A549 (cell line): ENCODE measurements at regions not wholly inside any gene's neighbourhood (a gene's known extent, or its start where the extent isn't known, plus 50 kb on each side); places are given as distances from the start of the nearest gene placed in this dataset.

ENCODE experiments used
- ATAC-seq, 2 experiments: fragments of 200-7000 bp in 1 of 2; fragments of >200 bp in 1 of 2; cut with Nextera tagmentation in 1 of 2; cut with Tn5 transposase in 1 of 2; 3 replicates each; pipeline versions ENCODE4 v1.8.0 to v1.9.1; 2018 to 2020; ENCODE audit warnings: mild to moderate bottlenecking in 1 of 2, moderate library complexity in 1 of 2
- CTCF ChIA-PET: fragments of 300-600 bp; sonication (Branson Sonifier 250); formaldehyde crosslinking; extraction: SDS; loops from one replicate; lab custom pipeline; 2021; ENCODE audit warnings: antibody characterized with exemption, inconsistent platforms; lab: Yijun Ruan, JAX
- POLR2A ChIA-PET: fragments of 350-600 bp; formaldehyde crosslinking; extraction: SDS; loops from one replicate; lab custom pipeline; 2021; ENCODE audit warnings: antibody characterized with exemption, inconsistent platforms; lab: Yijun Ruan, JAX
- DNase-seq, 2 experiments: peaks; one replicate each; pipeline versions ENCODE4 v3.0.0 to v3.0.0-alpha.2; 2011 to 2016; ENCODE audit warnings: low read depth in 1 of 2, low spot score in 1 of 2
- FAIRE-seq: peaks from 2 replicates; lab custom pipeline; 2011; peaks lifted over from hg19 to GRCh38; lab: Jason Lieb, UNC
- H3K27ac ChIP-seq, 2 experiments: fragments of >200 bp; sonication (Bioruptor Twin); formaldehyde crosslinking; 3 replicates each; pipeline ENCODE4 v1.5.1; 2016 to 2017
- H3K4me1 ChIP-seq: fragments of >200 bp; sonication (Bioruptor Twin); formaldehyde crosslinking; 3 replicates; pipeline ENCODE4 v1.6.1; 2016
- H3K4me2 ChIP-seq: fragments of >200 bp; sonication (Bioruptor Twin); formaldehyde crosslinking; 3 replicates; pipeline ENCODE4 v1.6.1; 2016
- H3K4me3 ChIP-seq: fragments of >200 bp; sonication (Bioruptor Twin); formaldehyde crosslinking; 3 replicates; pipeline ENCODE4 v1.5.1; 2016
- H3K9me3 ChIP-seq: fragments of >200 bp; sonication (Bioruptor Twin); formaldehyde crosslinking; 3 replicates; pipeline ENCODE4 v1.6.1; 2016
- ATOH8 ChIP-seq: fragments of 250-450 bp; sonication (Bioruptor Pico); IDR thresholded peaks from 2 replicates; pipeline ENCODE4 v1.5.0; 2020; ENCODE audit warnings: low read depth, mild to moderate bottlenecking, moderate library complexity
- BCL3 ChIP-seq: fragments of >200 bp; sonication (Bioruptor Twin); formaldehyde crosslinking; IDR thresholded peaks from 3 replicates; pipeline ENCODE4 v1.6.1; 2016
- CBX2 ChIP-seq: fragments of 200-600 bp; sonication (generic); IDR thresholded peaks from 2 replicates; pipeline ENCODE4 v1.6.1; 2016; ENCODE audit warnings: low read depth, mild to moderate bottlenecking, borderline replicate concordance
- CEBPB ChIP-seq, 2 experiments: fragments of >200 bp in 1 of 2; sonication (Bioruptor Twin) in 1 of 2; formaldehyde crosslinking in 1 of 2; IDR thresholded peaks; 2 replicates each; pipeline ENCODE4 v1.6.1; 2012 to 2016
- CHD2 ChIP-seq: fragments of 150-350 bp; IDR thresholded peaks from 2 replicates; pipeline ENCODE4 v1.6.1; 2014; ENCODE audit warnings: low read length; ENCODE audit not compliant: partially characterized antibody
- EHMT2 ChIP-seq: fragments of 200-600 bp; sonication (generic); IDR thresholded peaks from 2 replicates; pipeline ENCODE4 v1.6.1; 2016; ENCODE audit warnings: antibody characterized with exemption, low read depth, mild to moderate bottlenecking, moderate library complexity
- EP300 ChIP-seq, 2 experiments: fragments of >200 bp; sonication (Bioruptor Twin); formaldehyde crosslinking; IDR thresholded peaks; 2 replicates in 1 of 2; 3 replicates in 1 of 2; pipeline ENCODE4 v1.6.1; 2016 to 2017
- HDAC2 ChIP-seq: fragments of 200-600 bp; sonication (generic); IDR thresholded peaks from 2 replicates; pipeline ENCODE4 v1.6.1; 2016
- HES2 ChIP-seq: fragments of >200 bp; sonication (Bioruptor Twin); formaldehyde crosslinking; IDR thresholded peaks from 2 replicates; pipeline ENCODE4 v1.6.1; 2016
- HEYL ChIP-seq: fragments of 250-450 bp; sonication (Bioruptor Pico); IDR thresholded peaks from 2 replicates; pipeline ENCODE4 v1.8.0; 2021; ENCODE audit warnings: mild to moderate bottlenecking, moderate library complexity
- HOXB13 ChIP-seq: fragments of 250-450 bp; sonication (Bioruptor Pico); IDR thresholded peaks from 2 replicates; pipeline ENCODE4 v1.5.0; 2020; ENCODE audit warnings: low read depth, mild to moderate bottlenecking, moderate library complexity
- JUN ChIP-seq, 2 experiments: fragments of >200 bp; sonication (Bioruptor Twin); formaldehyde crosslinking; IDR thresholded peaks; 2 replicates in 1 of 2; 3 replicates in 1 of 2; pipeline ENCODE4 v1.6.1; 2016 to 2017
- JUNB ChIP-seq: fragments of >200 bp; sonication (Bioruptor Twin); formaldehyde crosslinking; IDR thresholded peaks from 2 replicates; pipeline ENCODE4 v1.6.1; 2016
- KDM1A ChIP-seq: fragments of 200-600 bp; sonication (generic); IDR thresholded peaks from 2 replicates; pipeline ENCODE4 v1.6.1; 2016; ENCODE audit warnings: low read depth, mild to moderate bottlenecking
- MAFK ChIP-seq: fragments of 450-650 bp; IDR thresholded peaks from 2 replicates; pipeline ENCODE4 v1.6.1; 2014; ENCODE audit not compliant: partially characterized antibody
- MYC ChIP-seq: IDR thresholded peaks from 2 replicates; pipeline ENCODE4 v1.6.1; 2012; ENCODE audit warnings: mild to moderate bottlenecking, inconsistent platforms, low read length, improper control_type of control experiment, borderline replicate concordance
- NFE2L2 ChIP-seq: fragments of 150-350 bp; conservative IDR thresholded peaks from 2 replicates; pipeline ENCODE4 v1.6.1; 2014; ENCODE audit warnings: low read length
- PBX3 ChIP-seq: IDR thresholded peaks from 2 replicates; pipeline ENCODE4 v1.6.1; 2012
- POLR2A ChIP-seq: IDR thresholded peaks from 2 replicates; pipeline ENCODE4 v1.6.1; 2012; ENCODE audit warnings: mild to moderate bottlenecking, low read length
- RAD21 ChIP-seq, 2 experiments: fragments of >200 bp in 1 of 2; sonication (Bioruptor Twin) in 1 of 2; formaldehyde crosslinking in 1 of 2; IDR thresholded peaks in 1 of 2; conservative IDR thresholded peaks in 1 of 2; 2 replicates in 1 of 2; 3 replicates in 1 of 2; pipeline ENCODE4 v1.6.1; 2012 to 2018; ENCODE audit warnings: inconsistent platforms in 1 of 2
- REST ChIP-seq: fragments of 200-600 bp; sonication (generic); IDR thresholded peaks from 2 replicates; pipeline ENCODE4 v1.6.1; 2016; ENCODE audit warnings: antibody characterized with exemption, mild to moderate bottlenecking, moderate library complexity
- RFX5 ChIP-seq: fragments of 450-650 bp; IDR thresholded peaks from 2 replicates; pipeline ENCODE4 v1.7.1; 2014; ENCODE audit warnings: antibody characterized with exemption, mild to moderate bottlenecking, moderate library complexity
- RNF2 ChIP-seq: fragments of 200-600 bp; sonication (generic); IDR thresholded peaks from 2 replicates; pipeline ENCODE4 v1.6.1; 2016; ENCODE audit warnings: low read depth, mild to moderate bottlenecking, antibody characterized with exemption, moderate library complexity, borderline replicate concordance
- SREBF2 ChIP-seq: fragments of 450-650 bp; IDR thresholded peaks from 2 replicates; pipeline ENCODE4 v1.6.1; 2014; ENCODE audit warnings: mild to moderate bottlenecking, moderate library complexity
- TFCP2L1 ChIP-seq: fragments of 250-450 bp; sonication (Bioruptor Pico); IDR thresholded peaks from 2 replicates; pipeline ENCODE4 v1.5.0; 2021; ENCODE audit warnings: mild to moderate bottlenecking
- TP53 ChIP-seq: fragments of 250-450 bp; sonication (Bioruptor Pico); IDR thresholded peaks from 2 replicates; pipeline ENCODE4 v1.5.0; 2021; ENCODE audit warnings: mild to moderate bottlenecking, moderate library complexity
- USF2 ChIP-seq: fragments of 450-650 bp; IDR thresholded peaks from 2 replicates; pipeline ENCODE4 v1.6.1; 2014; ENCODE audit warnings: antibody characterized with exemption
- ZNF302 ChIP-seq: fragments of 250-450 bp; sonication (Bioruptor Pico); IDR thresholded peaks from 2 replicates; pipeline ENCODE4 v1.9.0; 2021; ENCODE audit warnings: inconsistent platforms, mild to moderate bottlenecking, moderate library complexity
- WGBS: methylation state at CpG from one replicate; pipeline ENCODE4 v1.1.6; 2017; ENCODE audit errors: missing lambda C conversion rate; 5-methylcytosine and 5-hydroxymethylcytosine counted together

GRCh38 chr6:1526398-1527072 is 83.2 kb upstream of the FOXC1 start:
- H3K4me1 ChIP-seq = no peaks in the 10 kb centered on the region
- ATAC-seq = no peak
- DNase-seq = no peak
- CTCF ChIA-PET = interaction anchor here (1.2 kb wide), 1 partner anchor 10 kb away, joined by 3 read pairs; no protein-coding TSS in a partner anchor
- 64% methylated on average over 11 of the region's 12 CpGs for WGBS
- H3K4me3 ChIP-seq = no peak overlapping the region
- TF ChIP-seq BCL3 (no peak), MAFK (no peak), EP300 (IDR thresholded peaks at IDR 0.05) (no peak), SREBF2 (no peak), CBX2 (no peak), CHD2 (no peak), HES2 (no peak), NFE2L2 (no peak), POLR2A (no peak), ATOH8 (CRISPR knock-in tag) (no peak), RFX5 (no peak), REST (no peak), HDAC2 (no peak), RAD21 (conservative IDR thresholded peaks at IDR 0.05 in 1 of 2, IDR thresholded peaks at IDR 0.05 in 1 of 2) (no peak), ZNF302 (CRISPR knock-in tag) (no peak), USF2 (no peak), HOXB13 (CRISPR knock-in tag) (no peak), KDM1A (no peak)
- TF ChIP-seq, all 56 proteins: peak for 0
- no peak for FAIRE-seq
- H3K9me3 ChIP-seq = no peaks in the 10 kb centered on the region
- H3K27ac ChIP-seq = no peak overlapping the region
- POLR2A ChIA-PET = no interaction called here
- no peak overlapping the region for H3K4me2 ChIP-seq

GRCh38 chr6:1527073-1527457 is 82.7 kb upstream of the FOXC1 start:
- POLR2A ChIA-PET = no interaction called here
- WGBS = 62% methylated on average over 10 of the region's 11 CpGs
- DNase-seq (no peak), ATAC-seq (no peak), FAIRE-seq (no peak)
- CTCF ChIA-PET = interaction anchor here (1.2 kb wide), 1 partner anchor 10 kb away, joined by 3 read pairs; no protein-coding TSS in a partner anchor
- H3K9me3 ChIP-seq = no peaks in the 10 kb centered on the region
- H3K4me3 ChIP-seq = no peak overlapping the region
- H3K27ac ChIP-seq = no peak overlapping the region
- no peak overlapping the region for H3K4me2 ChIP-seq
- no peaks in the 10 kb centered on the region for H3K4me1 ChIP-seq
- TF ChIP-seq PBX3 (no peak), HOXB13 (CRISPR knock-in tag) (no peak), HEYL (CRISPR knock-in tag) (no peak), TP53 (CRISPR knock-in tag) (no peak), JUNB (no peak), RNF2 (no peak), HES2 (no peak), MYC (no peak), ATOH8 (CRISPR knock-in tag) (no peak), NFE2L2 (no peak), JUN (IDR thresholded peaks at IDR 0.05) (no peak), CBX2 (no peak), CHD2 (no peak), TFCP2L1 (CRISPR knock-in tag) (no peak), CEBPB (IDR thresholded peaks at IDR 0.05) (no peak), EHMT2 (no peak)
